ENCODE measurements at regions not wholly inside any gene's neighbourhood (a gene's known extent, or its start where the extent isn't known, plus 50 kb on each side); places are given as distances from the start of the nearest gene placed in this dataset.

DNA sequence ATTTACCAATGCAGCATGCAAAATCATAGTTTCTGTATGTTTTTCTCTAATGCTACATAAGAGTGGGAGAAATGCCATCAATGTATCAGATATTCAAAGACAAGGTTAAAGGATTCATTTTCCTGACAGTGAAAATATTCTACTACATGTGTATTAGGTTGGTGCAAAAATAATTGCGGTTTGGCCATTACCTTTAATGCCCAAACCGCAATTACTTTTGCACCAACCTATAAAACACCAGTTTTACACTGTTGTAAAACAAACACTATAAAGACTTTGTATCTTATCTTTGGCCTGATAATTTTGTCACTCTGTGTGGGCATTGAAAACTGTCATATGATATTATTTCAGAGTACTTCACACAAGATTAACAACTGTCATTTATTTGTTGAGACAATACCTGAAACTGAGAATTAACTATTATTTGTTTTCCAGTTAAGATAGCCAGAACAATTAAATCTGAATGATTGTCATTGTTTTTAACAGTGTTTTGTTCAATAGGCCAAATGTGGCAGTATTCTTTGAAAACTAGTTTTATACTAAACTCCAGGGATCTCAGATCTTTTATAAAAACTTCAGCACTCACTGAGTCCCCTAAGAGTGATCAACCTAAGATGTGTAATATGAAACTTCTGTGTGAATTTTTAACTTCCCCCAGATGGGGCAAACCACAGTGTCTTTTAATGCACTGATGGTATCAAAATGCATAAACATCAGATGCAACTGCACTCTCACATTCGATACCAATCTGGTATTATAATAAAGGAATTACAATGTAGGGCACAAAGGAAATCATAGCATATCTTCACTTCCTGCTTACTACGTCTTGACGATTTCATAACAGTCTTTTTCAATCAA, 53.8 kb upstream of the FBN2 start:
- DNase-seq: no peak

DNA sequence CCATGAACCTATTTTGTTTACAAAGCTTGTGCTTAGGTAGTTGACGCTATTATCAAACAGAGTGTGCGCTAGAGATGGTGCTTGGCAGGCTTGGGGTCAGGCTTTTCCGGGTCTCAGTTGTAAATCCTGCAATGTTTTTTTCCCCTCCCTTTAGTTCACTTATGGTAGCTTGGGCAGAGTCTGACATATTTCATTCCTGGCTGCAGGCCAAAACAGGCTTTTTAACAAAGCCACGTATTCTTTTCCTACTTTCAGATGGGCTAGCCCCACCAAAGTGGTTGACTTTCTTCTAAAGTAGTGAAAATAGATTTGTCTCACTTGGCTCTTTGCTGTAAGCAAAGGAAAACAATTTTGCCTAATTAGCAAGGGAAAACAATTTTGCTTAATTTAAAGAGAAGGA, 58.0 kb upstream of the FBN2 start:
- DNase-seq: no peak

DNA sequence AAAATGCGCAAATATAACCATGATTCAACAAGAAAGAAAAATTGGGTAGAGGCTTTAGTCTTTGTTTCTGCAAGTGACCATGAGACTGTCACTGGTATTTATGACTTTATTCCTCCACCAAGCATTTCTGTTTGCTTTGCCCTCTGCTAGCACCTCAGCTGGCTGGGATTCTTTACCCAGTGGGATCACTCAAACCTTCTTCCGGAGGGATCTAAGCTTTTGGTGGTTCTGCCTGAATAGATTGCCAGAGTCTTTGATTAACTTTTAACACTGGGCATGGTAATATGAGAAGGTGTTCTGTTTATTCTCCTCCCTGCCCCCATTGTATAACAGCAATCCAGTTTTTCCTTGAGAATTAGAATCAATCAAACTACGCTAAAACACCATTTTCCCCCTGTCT, 59.1 kb upstream of the FBN2 start:
- no peak for DNase-seq

DNA sequence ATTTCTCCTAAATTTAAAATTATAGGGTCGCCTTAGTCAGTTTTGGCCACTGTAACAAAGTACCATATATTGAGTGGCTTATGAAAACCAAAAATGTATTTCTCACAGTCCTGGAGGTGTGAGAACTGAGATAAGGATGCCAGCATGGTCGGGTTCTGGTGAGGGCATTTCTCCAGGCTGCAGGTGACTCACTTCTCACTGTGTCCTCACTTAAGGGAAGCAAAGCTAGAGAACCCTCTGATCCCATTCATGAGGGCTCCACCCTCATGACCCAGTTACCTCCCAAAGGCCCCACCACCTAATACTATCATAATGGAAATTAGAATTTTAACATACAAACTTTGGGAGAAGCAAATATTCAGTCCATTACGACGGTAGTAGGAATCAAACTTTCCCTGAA, 75.1 kb upstream of the FBN2 start:
- DNase-seq: no peak

DNA sequence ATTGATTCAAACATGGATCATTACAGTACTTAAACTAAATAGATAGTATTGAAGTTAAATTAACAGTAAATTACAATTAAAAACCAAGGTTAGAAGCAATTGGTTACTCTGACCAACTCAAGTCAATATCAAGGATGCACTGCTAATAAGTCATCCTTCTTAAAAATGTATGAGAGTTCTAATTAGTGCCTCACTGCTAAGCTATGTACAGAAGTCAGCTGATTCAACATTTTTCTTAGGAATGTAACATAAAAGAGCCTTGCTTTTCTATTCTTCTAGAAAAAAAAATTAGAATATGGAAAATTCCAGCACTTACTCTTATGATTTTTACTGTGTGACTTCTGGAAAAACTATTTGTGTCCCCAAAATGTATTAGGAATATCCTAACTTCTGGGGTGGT, 75.7 kb upstream of the FBN2 start:
- no peak for DNase-seq

DNA sequence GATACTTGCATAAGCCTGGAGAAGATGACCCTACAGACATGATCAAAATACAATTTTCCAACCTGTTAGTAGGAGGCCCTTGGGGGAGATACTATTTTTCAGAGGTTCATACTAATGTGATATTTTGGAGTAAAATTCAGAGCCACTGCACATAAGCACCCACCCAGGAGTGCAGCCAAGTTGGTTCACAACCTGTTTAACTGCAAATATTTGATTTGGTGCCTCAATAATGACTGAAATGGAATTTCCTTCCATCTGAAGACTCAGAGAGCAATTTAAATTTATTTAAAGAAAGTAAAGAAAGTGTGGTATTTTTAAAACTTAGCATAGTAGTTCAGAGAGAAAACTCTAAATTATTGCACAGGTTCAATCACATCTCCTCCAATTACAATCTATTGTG, 77.5 kb upstream of the FBN2 start:
- DNase-seq: no peak

GRCh38 chr5:128626536-128627090, 88.6 kb upstream of the FBN2 start:
- no peak for DNase-seq

DNA sequence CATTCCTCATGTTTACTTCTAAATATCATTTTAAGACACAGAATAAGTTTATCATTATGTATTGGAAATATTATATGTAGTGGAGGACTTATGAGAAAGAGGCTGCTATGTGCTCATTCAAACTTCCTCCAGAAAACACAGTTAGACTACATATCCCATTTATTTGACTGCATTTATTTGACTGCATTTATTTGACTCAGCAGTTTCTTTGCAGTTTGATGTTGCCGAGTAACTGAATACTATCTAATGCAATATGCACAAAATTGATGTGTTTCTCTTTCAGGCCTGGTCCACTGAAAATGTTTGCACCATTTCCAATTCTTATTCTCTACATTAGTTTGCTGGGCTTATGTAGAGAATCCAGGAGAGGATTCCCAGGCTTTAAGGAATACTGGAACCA, 89.9 kb upstream of the FBN2 start:
- no peak for DNase-seq

DNA sequence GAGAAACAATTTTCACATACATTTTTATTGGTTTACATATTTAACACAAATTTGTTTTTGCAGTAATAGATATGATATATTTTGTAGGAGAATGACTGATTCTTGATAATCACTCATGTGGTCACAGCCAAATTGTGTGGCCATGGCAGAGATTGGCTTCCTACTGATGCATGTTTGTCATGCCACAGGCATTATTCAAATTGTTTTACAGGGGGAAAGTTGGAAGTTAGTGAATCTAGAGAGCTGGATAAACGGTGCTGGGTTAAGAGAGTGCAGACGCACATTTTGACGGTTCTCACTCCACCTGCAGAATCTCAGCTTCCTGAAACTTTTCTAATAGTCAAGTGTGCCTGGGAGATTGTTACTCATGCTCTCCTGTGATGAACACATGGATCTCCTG, 91.1 kb upstream of the FBN2 start:
- no peak for DNase-seq

GRCh38 chr5:128630121-128630520, 92.1 kb upstream of the FBN2 start:
- no peak for DNase-seq

GRCh38 chr5:128631771-128632170, 93.7 kb upstream of the FBN2 start:
- no peak for DNase-seq

- no peak for DNase-seq
Measured at GRCh38 chr5:128632264-128632663, 94.2 kb upstream of the FBN2 start.

GRCh38 chr5:128633901-128634300, 95.9 kb upstream of the FBN2 start:
- no peak for DNase-seq

DNA sequence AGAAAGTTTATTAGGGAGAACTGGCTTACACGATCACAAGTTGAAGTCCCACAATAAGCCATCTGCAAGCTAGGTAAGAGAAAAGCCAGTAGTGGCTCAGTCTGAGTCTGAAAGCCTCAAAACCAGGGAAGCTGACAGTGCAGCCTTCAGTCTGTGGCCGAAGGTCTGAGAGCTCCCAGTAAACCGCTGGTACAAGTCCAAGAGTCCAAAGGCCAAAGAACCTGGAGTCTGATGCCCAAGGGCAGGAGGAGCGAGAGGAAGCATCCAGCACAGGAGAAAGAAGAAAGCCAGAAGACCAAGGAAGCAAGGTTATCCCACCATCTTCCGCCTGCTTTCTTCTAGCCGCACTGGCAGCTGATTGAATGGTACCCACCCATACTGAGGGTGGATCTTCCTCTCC, 97.3 kb upstream of the FBN2 start:
- DNase-seq: no peak

- no peak for DNase-seq
Measured at GRCh38 chr5:128636361-128636760, 98.3 kb upstream of the FBN2 start.

DNA sequence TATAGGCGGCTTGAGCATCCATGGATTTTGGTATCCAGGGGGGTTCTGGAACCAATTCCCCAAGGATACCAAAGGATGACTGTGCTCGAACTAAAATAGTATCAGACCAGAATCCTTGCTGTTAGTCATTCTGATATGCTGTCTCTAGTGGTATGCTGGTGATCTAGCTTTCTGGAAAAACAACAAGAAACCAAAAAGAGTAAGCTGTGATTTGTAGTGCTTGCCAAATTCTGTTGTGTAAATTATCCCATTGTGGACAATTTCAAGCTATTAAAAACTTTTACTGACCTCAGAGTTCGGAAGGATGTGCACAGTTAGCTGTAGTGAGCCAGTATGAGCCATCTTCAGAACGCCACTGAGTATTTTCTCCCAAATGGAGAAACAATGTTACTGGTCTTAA, 99.0 kb upstream of the FBN2 start:
- DNase-seq: no peak

- DNase-seq: no peak
Measured at GRCh38 chr5:128641861-128642260, 103.8 kb upstream of the FBN2 start.

- DNase-seq: no peak
Measured at GRCh38 chr5:128644863-128645262, 106.8 kb upstream of the FBN2 start.

DNA sequence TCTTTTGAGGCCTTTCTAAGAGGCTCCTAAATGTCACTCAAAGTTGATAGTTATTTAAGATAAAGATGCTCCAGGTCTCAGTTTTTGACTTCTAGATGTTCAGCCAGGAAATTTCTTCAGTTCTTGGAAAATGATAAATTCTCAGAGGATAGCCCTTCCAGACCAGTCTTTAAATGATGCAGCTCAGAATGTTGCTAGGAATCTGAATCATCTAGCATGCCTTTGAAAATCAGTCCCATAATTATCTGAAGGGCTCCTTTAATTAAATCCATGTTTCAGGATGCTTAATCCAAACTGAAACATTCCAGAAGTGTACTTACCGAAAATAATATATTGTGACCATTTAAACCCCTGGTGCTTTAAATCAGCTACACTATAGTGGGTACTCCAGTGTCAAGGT, 107.5 kb upstream of the FBN2 start:
- DNase-seq: no peak

DNA sequence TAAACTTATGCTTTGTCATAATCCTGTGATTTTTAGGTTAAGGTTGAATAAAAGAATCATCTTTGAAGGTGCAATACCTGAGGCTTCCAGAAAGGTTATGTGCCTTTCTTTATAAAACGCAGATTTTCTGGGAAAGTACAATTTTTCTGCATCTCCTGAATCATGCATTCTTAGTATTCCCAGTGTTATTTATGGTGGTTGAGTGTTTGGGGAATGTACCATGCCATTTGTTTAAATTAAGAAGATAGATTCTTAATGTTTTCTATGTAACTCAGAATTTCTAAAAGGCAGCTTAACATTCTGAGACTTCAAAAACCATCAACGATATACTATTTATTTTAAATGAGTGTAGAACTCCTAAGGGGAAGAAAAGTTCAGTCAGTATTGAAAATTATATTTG, 108.1 kb upstream of the FBN2 start:
- DNase-seq: no peak

DNA sequence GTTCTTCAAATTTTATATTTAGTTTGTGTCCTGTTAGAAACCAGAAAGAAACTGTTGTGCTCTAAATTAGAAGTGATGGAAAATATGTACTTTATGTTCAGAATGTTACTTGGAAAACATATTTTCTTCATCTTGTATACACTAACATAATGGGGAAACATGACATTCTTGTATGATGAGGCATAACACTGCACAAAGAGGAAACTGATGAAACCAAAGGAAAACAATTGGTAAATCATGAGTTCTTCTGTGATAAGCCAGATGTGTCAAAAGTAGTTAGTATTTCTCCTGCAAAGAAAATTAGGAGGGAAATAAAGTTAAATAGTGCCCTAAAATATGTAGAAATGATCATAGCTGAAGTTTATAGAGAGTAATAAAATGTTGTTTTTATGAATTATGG, 111.1 kb upstream of the FBN2 start:
- DNase-seq: no peak

DNA sequence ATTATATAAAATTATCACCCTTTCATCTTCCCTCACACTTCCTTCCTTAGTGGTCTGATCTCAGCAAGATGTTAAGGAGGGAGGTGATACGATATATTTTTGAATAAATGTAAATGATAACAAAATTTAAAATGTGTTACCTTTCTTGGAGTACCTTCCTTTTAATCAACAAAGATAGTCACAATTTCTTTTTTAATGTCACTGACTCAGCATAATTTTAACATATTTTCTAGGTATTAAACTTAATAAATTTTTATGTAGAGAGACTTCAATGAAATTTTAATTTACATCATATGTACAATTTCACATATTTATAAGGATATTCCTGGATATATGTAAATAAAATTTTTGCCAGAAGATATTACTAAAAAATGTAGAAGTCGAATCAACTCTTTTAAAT, 125.0 kb upstream of the FBN2 start:
- no peak for DNase-seq

DNA sequence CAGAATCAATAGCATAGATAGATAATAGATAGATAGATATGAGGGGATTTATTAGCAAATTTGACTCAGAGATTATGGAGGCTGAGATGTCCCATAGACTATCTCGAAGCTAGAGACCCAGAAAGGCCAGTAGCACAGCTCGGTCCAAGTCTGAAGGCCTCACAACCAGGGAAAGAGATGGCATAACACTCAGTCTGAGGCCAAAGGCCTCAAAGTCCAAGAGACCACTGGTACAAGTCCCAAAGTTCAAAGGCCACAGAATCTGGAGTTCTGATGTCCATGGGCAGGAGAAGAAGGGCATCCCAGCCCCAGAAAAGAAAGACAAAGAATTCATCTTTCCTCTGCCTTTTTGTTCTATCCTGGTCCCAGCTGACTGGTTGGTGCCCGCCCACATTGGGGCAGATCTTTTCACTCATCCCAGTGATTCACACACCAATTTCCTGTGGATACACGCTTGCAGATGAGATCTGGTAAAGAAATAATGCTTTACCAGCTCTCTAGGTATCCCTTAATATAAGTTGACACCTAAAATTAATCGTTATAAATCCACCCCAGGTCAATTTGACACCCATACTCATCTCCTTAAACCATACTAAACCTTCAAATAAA, 127.8 kb upstream of the FBN2 start:
- DNase-seq: no peak

- DNase-seq: no peak
Measured at GRCh38 chr5:128667152-128667551, 129.1 kb upstream of the FBN2 start.

- no peak for DNase-seq
Measured at GRCh38 chr5:128667751-128668150, 129.7 kb upstream of the FBN2 start.

All from KG1 (cell line).